ENCODE measurements at regions not wholly inside any gene's neighbourhood (a gene's known extent, or its start where the extent isn't known, plus 50 kb on each side); places are given as distances from the start of the nearest gene placed in this dataset.

DNA sequence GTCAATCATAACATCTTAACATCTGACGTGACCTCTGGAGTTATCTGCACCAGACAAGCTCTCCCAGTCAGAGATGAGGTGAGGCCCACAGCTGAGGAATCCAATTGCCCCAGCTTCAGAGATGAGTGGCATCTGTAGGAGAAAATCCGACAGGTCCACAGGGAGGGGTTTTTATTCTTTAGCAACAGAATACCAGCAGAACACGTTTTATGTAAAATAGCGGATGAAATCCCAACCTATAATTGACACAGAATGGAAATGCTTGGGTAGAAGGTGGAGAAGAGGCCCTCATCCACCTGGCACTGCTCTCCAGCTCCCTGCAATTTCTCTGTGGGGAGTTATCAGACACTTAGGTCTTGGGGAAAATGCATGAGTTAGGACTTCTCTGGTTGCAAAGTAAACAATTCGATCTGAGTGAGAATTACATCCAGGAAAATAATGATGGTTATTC is 144.2 kb upstream of the NRP1 start:
- DNase-seq (ENCODE audit: low read depth in 2 of 2): no peak
- H3K27me3 ChIP-seq (ENCODE audit: control insufficient read depth, insufficient read depth, low read length): no peaks in the 10 kb centered on the region
- H2AFZ ChIP-seq (ENCODE audit: low read length): no peak overlapping the region
- H3K4me2 ChIP-seq (ENCODE audit: extremely low read depth, insufficient read depth, low read length): no peak overlapping the region
- H3K9ac ChIP-seq (ENCODE audit: insufficient read depth, low read length): no peak overlapping the region
- H3K79me2 ChIP-seq (ENCODE audit: control insufficient read depth, insufficient read depth, low read length): no peaks in the 10 kb centered on the region
- no peaks in the 10 kb centered on the region for H3K9me3 ChIP-seq (ENCODE audit: control insufficient read depth, insufficient read depth, low read depth, low read length)
- no peak overlapping the region for H3K27ac ChIP-seq (ENCODE audit: insufficient read depth, low read length)
- no peak overlapping the region for H3K4me3 ChIP-seq (replicated peaks in 1 of 4; ENCODE audit: control extremely low read depth in 1 of 4, insufficient read depth in 1 of 4, low read depth in 3 of 4, low read length in 4 of 4)
- H3K36me3 ChIP-seq (ENCODE audit: control insufficient read depth, insufficient read depth, low read length): no peaks in the 10 kb centered on the region
- H3K4me1 ChIP-seq (ENCODE audit: control insufficient read depth, extremely low read depth, insufficient read depth, low read length): no peaks in the 10 kb centered on the region
- H4K20me1 ChIP-seq (ENCODE audit: control insufficient read depth, extremely low read depth, insufficient read depth, low read length): no peaks in the 10 kb centered on the region
- no peak for TF ChIP-seq EZH2 (IDR thresholded peaks at IDR 0.05; ENCODE audit: low read length, missing control alignments)
- TF ChIP-seq, protein P1, sequence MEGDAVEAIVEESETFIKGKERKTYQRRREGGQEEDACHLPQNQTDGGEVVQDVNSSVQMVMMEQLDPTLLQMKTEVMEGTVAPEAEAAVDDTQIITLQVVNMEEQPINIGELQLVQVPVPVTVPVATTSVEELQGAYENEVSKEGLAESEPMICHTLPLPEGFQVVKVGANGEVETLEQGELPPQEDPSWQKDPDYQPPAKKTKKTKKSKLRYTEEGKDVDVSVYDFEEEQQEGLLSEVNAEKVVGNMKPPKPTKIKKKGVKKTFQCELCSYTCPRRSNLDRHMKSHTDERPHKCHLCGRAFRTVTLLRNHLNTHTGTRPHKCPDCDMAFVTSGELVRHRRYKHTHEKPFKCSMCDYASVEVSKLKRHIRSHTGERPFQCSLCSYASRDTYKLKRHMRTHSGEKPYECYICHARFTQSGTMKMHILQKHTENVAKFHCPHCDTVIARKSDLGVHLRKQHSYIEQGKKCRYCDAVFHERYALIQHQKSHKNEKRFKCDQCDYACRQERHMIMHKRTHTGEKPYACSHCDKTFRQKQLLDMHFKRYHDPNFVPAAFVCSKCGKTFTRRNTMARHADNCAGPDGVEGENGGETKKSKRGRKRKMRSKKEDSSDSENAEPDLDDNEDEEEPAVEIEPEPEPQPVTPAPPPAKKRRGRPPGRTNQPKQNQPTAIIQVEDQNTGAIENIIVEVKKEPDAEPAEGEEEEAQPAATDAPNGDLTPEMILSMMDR (conservative IDR thresholded peaks at IDR 0.05 in 1 of 2, IDR thresholded peaks at IDR 0.05 in 1 of 2; ENCODE audit: low read depth in 1 of 2, low read length in 2 of 2): no peak

DNA sequence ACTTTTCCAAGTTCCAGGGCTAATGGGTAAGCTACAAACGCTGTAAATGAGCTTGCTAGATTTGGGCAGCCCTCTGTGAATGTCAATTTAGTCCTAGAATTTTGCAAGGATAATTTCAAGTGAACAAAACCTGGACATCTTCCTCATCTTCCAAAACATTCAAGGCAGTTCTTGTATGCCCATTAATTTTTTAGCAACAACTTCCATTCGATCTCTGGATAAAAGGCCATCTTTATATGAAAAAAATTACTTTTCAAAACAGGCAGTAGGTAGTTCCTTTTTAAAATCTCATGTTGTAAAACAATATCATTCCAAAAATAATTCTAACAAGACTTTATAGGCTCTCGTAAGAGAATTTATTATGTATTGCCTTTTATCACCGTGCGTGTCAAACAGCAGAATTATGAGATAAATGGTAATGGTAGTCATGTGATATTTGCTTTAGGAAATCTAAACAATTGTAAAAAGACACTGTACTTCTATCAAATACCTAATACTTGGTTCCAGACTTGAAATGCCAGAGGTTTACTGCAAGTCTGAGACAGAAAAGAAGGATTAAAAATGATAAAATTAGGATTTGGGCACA is 143.7 kb upstream of the NRP1 start:
- Histone ChIP-seq H3K36me3 (ENCODE audit: control insufficient read depth, insufficient read depth, low read length) (no peaks in the 10 kb centered on the region), H3K9me3 (ENCODE audit: control insufficient read depth, insufficient read depth, low read depth, low read length) (no peaks in the 10 kb centered on the region), H3K4me1 (ENCODE audit: control insufficient read depth, extremely low read depth, insufficient read depth, low read length) (no peaks in the 10 kb centered on the region), H3K27ac (ENCODE audit: insufficient read depth, low read length) (no peak overlapping the region), H3K79me2 (ENCODE audit: control insufficient read depth, insufficient read depth, low read length) (no peaks in the 10 kb centered on the region), H2AFZ (ENCODE audit: low read length) (no peak overlapping the region), H3K9ac (ENCODE audit: insufficient read depth, low read length) (no peak overlapping the region), H4K20me1 (ENCODE audit: control insufficient read depth, extremely low read depth, insufficient read depth, low read length) (no peaks in the 10 kb centered on the region), H3K27me3 (ENCODE audit: control insufficient read depth, insufficient read depth, low read length) (no peaks in the 10 kb centered on the region), H3K4me2 (ENCODE audit: extremely low read depth, insufficient read depth, low read length) (no peak overlapping the region), H3K4me3 (replicated peaks in 1 of 4; ENCODE audit: control extremely low read depth in 1 of 4, insufficient read depth in 1 of 4, low read depth in 3 of 4, low read length in 4 of 4) (no peak overlapping the region)
- TF ChIP-seq, protein P1 (conservative IDR thresholded peaks at IDR 0.05 in 1 of 2, IDR thresholded peaks at IDR 0.05 in 1 of 2; ENCODE audit: low read depth in 1 of 2, low read length in 2 of 2): no peak
- TF ChIP-seq EZH2 (IDR thresholded peaks at IDR 0.05; ENCODE audit: low read length, missing control alignments): no peak
- DNase-seq (ENCODE audit: low read depth in 2 of 2): no peak

DNA sequence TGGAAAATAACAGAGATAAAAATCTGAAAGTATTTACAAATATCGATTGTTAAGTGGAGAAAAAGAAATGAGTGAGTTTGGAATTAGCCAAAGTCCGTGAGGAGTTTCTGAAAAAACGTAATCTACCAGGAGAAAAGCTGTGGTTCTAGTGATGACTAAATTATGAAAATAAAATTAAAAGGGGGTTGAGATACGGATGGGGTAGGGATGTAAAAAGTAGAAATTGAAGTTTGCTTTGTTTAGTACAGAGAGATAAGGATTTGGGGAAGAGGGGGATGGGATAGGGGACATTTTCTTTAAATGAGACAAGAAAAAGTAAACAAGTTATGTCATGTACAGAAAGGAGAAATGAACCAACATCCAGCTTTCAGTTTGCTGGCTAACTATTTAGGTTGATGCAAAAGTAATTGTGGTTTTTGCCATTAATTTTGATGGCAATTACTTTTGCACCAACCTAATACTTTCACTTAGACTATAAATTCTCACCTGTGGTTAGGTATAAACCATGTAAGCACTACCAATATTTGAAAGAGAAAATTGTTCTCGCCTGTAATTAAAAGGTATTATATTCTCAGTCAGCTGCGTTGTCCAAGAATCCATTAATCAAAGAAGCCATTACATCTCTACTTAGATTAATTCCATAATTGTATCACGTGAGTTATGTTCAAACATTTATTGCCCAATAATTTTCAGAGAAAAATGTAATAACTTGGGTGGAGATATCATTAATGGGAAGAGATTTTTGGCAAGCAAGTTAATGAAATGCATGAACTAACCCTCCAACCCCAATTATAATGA is 143.0 kb upstream of the NRP1 start:
- H3K4me1 ChIP-seq (ENCODE audit: control insufficient read depth, extremely low read depth, insufficient read depth, low read length): no peaks in the 10 kb centered on the region
- H3K4me3 ChIP-seq (replicated peaks in 1 of 4; ENCODE audit: control extremely low read depth in 1 of 4, insufficient read depth in 1 of 4, low read depth in 3 of 4, low read length in 4 of 4): no peak overlapping the region
- TF ChIP-seq EZH2 (IDR thresholded peaks at IDR 0.05; ENCODE audit: low read length, missing control alignments): no peak
- TF ChIP-seq, protein P1 (conservative IDR thresholded peaks at IDR 0.05 in 1 of 2, IDR thresholded peaks at IDR 0.05 in 1 of 2; ENCODE audit: low read depth in 1 of 2, low read length in 2 of 2): no peak
- no peaks in the 10 kb centered on the region for H3K79me2 ChIP-seq (ENCODE audit: control insufficient read depth, insufficient read depth, low read length)
- no peaks in the 10 kb centered on the region for H4K20me1 ChIP-seq (ENCODE audit: control insufficient read depth, extremely low read depth, insufficient read depth, low read length)
- H3K9me3 ChIP-seq (ENCODE audit: control insufficient read depth, insufficient read depth, low read depth, low read length): no peaks in the 10 kb centered on the region
- DNase-seq (ENCODE audit: low read depth in 2 of 2): no peak
- H3K27ac ChIP-seq (ENCODE audit: insufficient read depth, low read length): no peak overlapping the region
- H3K27me3 ChIP-seq (ENCODE audit: control insufficient read depth, insufficient read depth, low read length): no peaks in the 10 kb centered on the region
- no peaks in the 10 kb centered on the region for H3K36me3 ChIP-seq (ENCODE audit: control insufficient read depth, insufficient read depth, low read length)
- H3K9ac ChIP-seq (ENCODE audit: insufficient read depth, low read length): no peak overlapping the region
- H2AFZ ChIP-seq (ENCODE audit: low read length): no peak overlapping the region
- no peak overlapping the region for H3K4me2 ChIP-seq (ENCODE audit: extremely low read depth, insufficient read depth, low read length)
